Effector CD4-positive, alpha-beta T cell (primary cell): ENCODE measurements at regions not wholly inside any gene's neighbourhood (a gene's known extent, or its start where the extent isn't known, plus 50 kb on each side); places are given as distances from the start of the nearest gene placed in this dataset.
"Not testable (repeated sequence)": the region's sequence is repeated elsewhere in the genome, so short reads cannot be mapped to it uniquely, and the experiment has no call there.

ENCODE experiments used
- DNase-seq: peaks from one replicate; pipeline ENCODE4 v3.0.0-alpha.2; 2020

DNA sequence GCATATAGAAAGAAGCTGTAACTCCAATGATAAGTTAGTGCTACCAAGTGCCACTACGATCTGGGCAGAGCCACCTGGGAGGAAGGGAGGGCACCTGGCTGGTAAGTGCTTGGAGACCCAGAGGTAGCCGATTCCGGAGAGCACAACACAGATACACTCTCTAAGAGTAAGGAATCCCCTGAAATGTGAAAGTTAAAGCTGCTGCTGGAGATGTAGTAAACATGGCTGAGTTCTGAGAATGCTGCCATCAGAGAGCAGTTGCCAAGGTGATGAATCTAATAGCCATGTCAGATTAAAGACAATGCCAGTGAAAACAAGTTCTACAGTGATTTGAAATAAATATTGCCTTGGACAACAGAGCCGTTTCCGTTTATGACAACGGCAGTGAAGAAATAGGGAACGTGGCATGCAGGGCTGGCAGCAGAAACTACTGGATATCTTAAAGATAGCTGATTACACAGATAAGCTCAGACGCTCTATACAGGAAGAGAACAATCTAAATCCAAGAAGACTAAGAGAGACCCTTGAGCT is 561.2 kb upstream of the C9orf72 start:
- no peak for DNase-seq

GRCh38 chr9:28135549-28135948 is 562.3 kb upstream of the C9orf72 start:
- no peak for DNase-seq

- DNase-seq, result no peak
Measured at GRCh38 chr9:28136113-28136512, 562.8 kb upstream of the C9orf72 start.

DNA sequence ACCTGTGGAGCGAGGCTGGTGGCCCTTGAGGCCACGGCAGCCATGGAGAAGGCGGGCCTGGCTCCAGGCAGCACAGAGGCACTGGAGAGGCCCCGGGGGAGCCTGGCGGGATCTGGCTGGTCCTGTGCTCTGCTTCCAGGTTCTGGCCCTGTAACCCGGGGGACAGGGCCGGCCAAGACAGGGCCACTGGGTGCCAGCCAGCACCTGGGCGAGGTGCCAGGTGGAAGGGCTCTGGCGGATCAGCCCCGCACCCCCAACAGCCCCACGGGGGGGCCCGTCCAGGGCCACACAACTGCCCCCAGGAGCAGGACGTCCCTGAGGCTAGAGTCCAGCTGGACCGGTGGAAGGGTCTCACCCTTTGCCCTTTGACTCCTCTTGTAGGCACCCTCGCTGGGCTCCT is 574.1 kb upstream of the C9orf72 start:
- not testable (repeated sequence) for DNase-seq

GRCh38 chr9:28147923-28148597 is 574.8 kb upstream of the C9orf72 start:
- not testable (repeated sequence) for DNase-seq

- not testable (repeated sequence) for DNase-seq
Measured at GRCh38 chr9:28149361-28150050, 576.2 kb upstream of the C9orf72 start.

GRCh38 chr9:28155067-28155466 is 581.8 kb upstream of the C9orf72 start:
- DNase-seq, result no peak

DNA sequence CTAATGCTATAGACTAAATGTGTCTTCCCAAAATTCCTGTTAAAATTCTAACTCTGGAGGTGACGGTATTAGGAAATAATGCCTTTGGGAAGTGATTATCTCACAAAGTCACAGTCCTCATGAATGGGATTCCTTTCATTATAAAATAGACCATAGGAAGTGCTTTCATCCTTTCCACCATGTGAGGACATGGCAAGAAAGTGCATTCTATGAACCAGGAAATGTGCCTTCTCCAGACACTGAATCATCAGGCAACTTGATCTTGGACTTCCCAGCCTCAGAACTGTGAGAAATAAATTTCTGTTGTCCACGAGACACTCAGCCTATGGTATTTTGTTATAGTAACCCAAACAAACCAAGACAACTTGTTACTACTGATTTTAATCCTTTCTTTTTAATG is 582.4 kb upstream of the C9orf72 start:
- no peak for DNase-seq

DNA sequence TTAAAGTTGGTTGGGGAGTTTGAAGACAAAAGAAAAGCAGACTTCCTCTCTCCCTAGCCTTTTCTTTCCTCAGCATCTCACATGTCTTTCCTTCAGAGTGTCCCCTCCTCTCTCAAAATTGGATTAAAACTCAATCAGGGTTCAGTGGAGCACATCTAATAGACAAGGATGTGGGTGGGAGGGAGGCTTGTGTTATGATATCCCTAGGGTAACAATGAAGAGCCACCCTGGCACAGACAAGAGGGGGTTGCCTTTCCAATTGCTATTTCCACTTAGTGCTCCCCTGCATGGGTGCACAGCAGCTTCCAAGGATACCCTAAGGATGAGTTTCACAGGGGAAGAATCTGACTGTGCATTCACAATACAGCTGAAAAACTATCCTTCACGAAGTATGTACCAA is 585.2 kb upstream of the C9orf72 start:
- DNase-seq, result no peak

GRCh38 chr9:28163619-28164018 is 590.3 kb upstream of the C9orf72 start:
- no peak for DNase-seq

DNA sequence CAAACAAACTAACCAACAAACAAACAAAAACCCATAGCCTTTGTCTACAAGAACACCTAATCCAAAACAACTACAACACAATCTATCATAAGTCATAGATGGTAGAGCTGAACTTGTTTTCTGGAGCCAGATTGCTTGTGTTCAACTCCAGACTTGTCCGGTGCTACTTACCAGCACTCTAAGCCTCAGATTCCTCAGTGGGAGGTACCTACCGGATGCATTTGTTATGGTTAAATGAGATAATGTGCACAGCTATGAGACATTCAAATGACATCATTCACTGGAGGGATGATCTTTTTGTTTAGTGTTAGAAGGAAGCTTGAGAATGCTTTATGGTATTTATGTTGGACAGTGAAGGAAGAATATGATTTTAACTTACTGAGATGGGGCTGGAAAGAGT is 592.9 kb upstream of the C9orf72 start:
- DNase-seq, result no peak

GRCh38 chr9:28177142-28177541 is 603.9 kb upstream of the C9orf72 start:
- DNase-seq, result no peak

- DNase-seq, result no peak
Measured at GRCh38 chr9:28177925-28178324, 604.6 kb upstream of the C9orf72 start.

DNA sequence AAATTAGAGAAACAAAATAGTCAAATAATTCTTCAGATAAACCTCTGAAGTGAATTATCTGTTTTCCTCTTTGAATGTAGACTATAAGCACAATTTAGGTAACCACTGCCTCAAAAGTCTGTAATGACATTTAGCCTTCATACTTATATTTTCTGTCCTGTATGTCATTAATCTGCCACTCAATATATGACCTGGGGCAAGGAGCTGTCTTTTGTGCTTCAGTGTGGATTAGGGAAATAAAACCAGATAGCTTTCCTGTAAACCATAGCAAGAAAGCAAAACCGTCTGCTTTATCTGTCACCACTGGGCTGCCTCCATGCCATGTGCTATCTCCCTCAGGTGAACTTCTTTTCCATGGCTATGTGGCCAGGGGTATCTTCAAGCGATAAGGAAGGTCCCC is 606.6 kb upstream of the C9orf72 start:
- DNase-seq, result no peak

DNA sequence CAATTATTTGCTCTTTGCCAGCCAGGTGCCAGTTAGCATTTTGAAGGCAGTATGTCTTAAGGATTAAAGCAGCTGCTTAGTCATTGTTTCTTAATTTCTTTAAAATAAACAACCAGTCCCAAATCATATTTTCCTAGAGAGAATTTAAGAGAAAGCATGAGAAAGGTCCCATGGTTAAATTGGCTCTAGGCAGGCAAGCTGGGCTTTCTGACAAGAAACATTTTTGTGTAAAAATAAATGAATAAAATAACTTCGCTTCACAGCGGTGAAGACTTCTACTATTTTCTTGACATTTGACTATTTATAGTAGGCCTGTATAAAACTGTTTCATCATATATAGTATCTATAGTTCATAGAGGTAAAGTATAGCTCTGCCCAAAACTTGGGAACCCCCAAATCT is 617.7 kb upstream of the C9orf72 start:
- no peak for DNase-seq

DNA sequence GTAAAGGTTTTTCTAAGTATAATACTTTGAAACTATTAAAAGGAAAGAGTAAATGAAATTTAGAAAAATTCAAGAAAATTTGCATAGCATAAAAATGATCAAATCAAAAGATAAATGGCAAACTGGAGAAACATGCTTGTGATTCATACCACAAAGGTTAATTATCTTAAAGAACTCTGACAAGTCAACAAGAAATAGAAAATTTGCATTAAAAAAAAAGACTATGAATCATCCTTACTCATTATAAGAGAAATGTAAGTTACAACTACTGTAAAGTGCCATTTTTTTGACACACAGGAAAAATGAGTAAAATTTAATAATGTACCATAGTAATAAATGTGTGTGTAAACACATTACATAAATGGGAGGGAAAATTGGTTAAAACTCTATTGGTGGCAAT is 624.4 kb upstream of the C9orf72 start:
- DNase-seq, result no peak

- no peak for DNase-seq
Measured at GRCh38 chr9:28203036-28203435, 629.8 kb upstream of the C9orf72 start.

DNA sequence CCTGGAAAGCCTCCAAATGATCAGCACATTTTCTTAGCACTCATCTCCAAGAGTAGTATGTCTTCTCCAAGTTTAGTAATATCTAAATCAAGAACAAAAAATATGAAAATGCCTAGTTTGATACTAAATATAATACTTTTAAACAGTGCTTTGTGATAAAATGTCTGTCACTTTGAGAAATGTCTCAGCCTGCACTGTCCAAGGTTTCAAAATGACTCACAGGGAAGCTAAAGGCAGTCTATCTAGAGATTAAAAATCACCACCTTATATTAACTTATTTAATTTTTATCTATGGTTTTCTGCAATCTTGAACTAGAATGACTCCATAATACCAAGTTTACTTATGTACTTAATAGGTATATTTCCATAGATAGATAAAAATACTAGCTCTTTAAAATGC is 633.0 kb upstream of the C9orf72 start:
- DNase-seq, result no peak

DNA sequence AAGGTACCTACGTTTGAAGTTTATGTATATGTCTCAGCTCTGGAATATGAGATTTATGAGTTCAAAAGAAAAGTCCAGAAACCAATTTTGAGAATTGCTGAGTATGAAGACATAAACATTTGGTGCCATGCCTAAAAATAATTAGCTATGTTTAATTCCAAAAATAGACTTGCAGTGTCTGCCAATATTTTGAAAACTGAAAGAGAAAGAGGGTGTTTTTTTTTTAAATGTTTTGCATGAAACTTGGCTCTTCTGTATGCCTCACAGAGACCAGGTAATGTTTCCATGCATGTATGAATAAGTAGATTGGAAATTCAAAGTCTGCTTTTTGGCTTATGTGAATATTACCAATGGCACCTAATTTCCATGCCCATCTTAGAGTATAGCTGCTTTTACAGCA is 634.4 kb upstream of the C9orf72 start:
- DNase-seq, result no peak

DNA sequence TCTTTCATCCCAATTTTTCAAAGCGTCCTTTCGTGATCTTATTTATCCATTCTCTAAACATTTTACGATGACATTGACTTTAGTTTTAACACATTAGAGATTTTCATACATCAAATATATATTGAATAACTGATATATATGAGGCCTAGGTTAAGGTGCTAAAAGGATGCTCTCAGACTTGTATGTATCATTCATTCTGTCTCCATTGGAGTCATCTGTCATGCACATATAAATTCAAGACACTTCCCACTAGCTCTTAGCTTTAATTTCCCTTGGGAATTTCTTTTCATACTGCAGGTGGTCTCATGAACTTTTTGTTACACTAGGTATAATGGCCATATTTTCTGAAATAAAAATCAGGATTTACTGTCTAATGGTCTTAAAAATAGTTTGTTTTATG is 635.8 kb upstream of the C9orf72 start:
- DNase-seq, result no peak

DNA sequence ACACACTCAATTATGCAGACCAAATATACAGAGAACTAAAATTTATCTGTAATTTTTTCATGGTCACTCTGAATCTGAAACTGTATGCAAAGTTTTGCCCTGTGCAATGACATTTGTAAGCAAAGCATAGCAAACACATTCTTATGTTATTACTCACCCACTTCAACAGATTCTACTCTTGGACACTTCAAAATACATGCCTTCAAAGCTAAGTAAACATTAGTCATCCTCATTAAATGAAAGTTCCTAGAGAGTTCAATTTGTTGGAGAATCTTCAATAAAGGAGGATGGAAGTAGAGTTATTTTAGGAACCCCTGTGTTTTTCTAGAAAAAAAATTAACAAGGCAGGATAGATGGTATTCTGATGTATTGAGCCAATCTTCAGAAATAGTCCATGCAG is 639.7 kb upstream of the C9orf72 start:
- DNase-seq, result no peak

GRCh38 chr9:28215536-28216299 is 642.4 kb upstream of the C9orf72 start:
- DNase-seq, result no peak

GRCh38 chr9:28232686-28233085 is 659.4 kb upstream of the C9orf72 start:
- DNase-seq, result no peak
